GM12891 (cell line): ENCODE measurements at regions not wholly inside any gene's neighbourhood (a gene's known extent, or its start where the extent isn't known, plus 50 kb on each side); places are given as distances from the start of the nearest gene placed in this dataset.

Source experiments
- DNase-seq: peaks from one replicate; pipeline ENCODE4 v3.0.0; 2011; ENCODE audit warnings: low spot score; ENCODE audit not compliant: insufficient read length
- FAIRE-seq: peaks from 2 replicates; lab custom pipeline; 2011; peaks lifted over from hg19 to GRCh38; lab: Jason Lieb, UNC
- PAX5 ChIP-seq: IDR thresholded peaks from 2 replicates; pipeline ENCODE4 v1.6.1; 2011; ENCODE audit warnings: low read length, moderate library complexity, mild to moderate bottlenecking; ENCODE audit not compliant: insufficient read depth, severe bottlenecking
- POLR2A ChIP-seq: IDR thresholded peaks from 2 replicates; pipeline ENCODE4 v1.6.1; 2011; ENCODE audit warnings: low read depth, low read length, control low read depth
- POLR2AphosphoS5 ChIP-seq: IDR thresholded peaks from 2 replicates; pipeline ENCODE4 v1.6.1; 2011; ENCODE audit warnings: low read depth, low read length, control low read depth
- POU2F2 ChIP-seq: IDR thresholded peaks from 2 replicates; pipeline ENCODE4 v1.6.1; 2011; ENCODE audit warnings: low read depth, mild to moderate bottlenecking, control low read depth, low read length, moderate library complexity
- SPI1 ChIP-seq: IDR thresholded peaks from 2 replicates; pipeline ENCODE4 v1.6.1; 2011; ENCODE audit warnings: low read depth, low read length, control low read depth
- TAF1 ChIP-seq: IDR thresholded peaks from 2 replicates; pipeline ENCODE4 v1.6.1; 2011; ENCODE audit warnings: low read depth, low read length, control low read depth

DNA sequence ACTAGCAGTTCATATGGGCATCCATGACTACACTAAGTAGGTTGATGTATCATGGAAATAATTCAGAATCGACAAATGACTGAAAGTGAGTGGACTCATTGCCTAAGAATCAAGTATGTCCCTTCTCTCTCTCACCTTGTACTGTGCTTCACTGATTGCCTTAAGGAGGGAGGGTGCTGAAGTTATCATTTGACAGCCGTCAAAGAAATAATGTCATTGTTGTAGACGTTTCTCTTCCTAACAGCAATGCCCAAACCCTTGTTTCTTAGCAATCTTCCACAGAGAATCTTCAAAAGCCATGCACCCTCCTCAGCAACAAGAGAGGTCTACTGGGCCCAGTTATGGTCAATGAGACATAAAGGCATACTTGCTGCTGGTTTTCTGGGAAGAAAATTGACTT lies 785.0 kb downstream of the SUCLG1 start:
- no peak for DNase-seq
- TF ChIP-seq POLR2AphosphoS5, result no peak
- no peak for TF ChIP-seq SPI1
- TF ChIP-seq PAX5, result no peak
- TF ChIP-seq TAF1, result no peak
- TF ChIP-seq POU2F2, result no peak
- TF ChIP-seq POLR2A, result no peak
- no peak for FAIRE-seq

- TF ChIP-seq POU2F2, result no peak
- TF ChIP-seq POLR2A, result no peak
- TF ChIP-seq PAX5, result no peak
- no peak for TF ChIP-seq POLR2AphosphoS5
- no peak for TF ChIP-seq SPI1
- no peak for TF ChIP-seq TAF1
- no peak for DNase-seq
- FAIRE-seq, result no peak
These were observed 793.2 kb downstream of the SUCLG1 start for GRCh38 chr2:83665894-83666293.

- FAIRE-seq, result no peak
These were observed 793.9 kb downstream of the SUCLG1 start for GRCh38 chr2:83665154-83665553.

DNA sequence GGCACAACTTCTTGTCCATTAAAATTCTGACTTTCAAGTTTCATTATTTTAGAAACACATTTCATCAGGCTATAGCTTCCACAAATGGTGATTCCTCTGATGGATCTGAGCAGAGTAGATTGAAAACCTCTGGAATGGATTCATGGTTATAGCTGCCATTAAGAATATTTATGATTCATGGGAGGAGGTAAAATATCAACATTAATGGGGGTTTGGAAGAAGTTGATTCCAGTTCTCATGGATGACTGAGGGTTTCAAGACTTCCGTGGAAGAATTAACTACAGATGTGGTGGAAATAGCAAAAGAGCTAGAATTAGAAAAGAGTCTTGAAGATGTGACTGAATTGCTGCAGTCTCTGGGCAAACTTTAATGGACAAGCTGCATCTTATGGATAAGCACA lies 797.4 kb downstream of the SUCLG1 start:
- TF ChIP-seq POLR2A, result no peak
- no peak for TF ChIP-seq SPI1
- no peak for TF ChIP-seq PAX5
- no peak for TF ChIP-seq POU2F2
- TF ChIP-seq TAF1, result no peak
- TF ChIP-seq POLR2AphosphoS5, result no peak
- FAIRE-seq, result no peak
- no peak for DNase-seq

More at GRCh38 chr2:83665154-83665553, 793.9 kb downstream of the SUCLG1 start:
- DNase-seq, result no peak
- TF ChIP-seq SPI1 (no peak), POLR2A (no peak), POLR2AphosphoS5 (no peak), POU2F2 (no peak), TAF1 (no peak), PAX5 (no peak)

GRCh38 chr2:83654091-83654611 lies 804.9 kb downstream of the SUCLG1 start:
- TF ChIP-seq POU2F2 (no peak), POLR2A (no peak), PAX5 (no peak), POLR2AphosphoS5 (no peak), SPI1 (no peak), TAF1 (no peak)
- no peak for FAIRE-seq
- no peak for DNase-seq

DNA sequence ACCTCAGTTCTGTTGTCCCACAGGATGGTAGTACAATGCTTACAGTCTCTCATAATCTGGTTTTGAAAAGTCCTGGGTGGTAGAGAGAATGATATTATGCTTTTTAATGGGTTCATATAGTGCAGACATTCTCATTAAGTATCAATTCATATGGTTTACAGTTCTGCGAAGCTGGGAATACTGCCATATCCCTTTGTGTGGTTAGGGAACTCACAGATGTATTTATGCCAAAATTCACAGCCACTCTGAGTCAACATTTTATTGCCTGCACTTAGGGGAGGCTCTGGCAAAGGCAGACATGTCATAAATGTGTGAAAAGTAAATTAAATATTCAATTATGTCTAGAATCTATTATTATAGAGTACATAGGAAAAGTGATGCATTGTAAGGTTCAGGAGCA lies 808.2 kb downstream of the SUCLG1 start:
- DNase-seq, result no peak
- no peak for FAIRE-seq
- TF ChIP-seq POLR2A (no peak), POU2F2 (no peak), SPI1 (no peak), PAX5 (no peak), POLR2AphosphoS5 (no peak), TAF1 (no peak)

DNA sequence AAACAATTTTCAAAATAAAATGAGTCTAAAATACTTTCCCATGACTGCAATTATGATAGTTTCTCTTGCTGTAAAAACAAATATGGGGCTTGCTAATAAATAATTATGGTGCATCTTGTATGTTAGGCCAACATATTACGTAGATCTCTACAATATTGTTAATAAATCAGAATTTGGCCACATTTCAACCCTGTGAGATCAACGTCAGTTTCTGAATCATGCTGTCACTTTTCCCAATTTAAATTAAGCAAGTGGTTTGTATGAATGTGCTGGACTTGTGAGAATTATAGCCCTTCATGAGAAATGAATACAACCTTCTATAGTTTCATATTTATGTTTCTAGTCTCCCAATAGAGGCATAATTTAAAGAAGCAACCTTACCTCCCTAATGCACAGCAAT lies 808.9 kb downstream of the SUCLG1 start:
- FAIRE-seq (no peak), DNase-seq (no peak)
- TF ChIP-seq POLR2AphosphoS5 (no peak), POLR2A (no peak)

DNA sequence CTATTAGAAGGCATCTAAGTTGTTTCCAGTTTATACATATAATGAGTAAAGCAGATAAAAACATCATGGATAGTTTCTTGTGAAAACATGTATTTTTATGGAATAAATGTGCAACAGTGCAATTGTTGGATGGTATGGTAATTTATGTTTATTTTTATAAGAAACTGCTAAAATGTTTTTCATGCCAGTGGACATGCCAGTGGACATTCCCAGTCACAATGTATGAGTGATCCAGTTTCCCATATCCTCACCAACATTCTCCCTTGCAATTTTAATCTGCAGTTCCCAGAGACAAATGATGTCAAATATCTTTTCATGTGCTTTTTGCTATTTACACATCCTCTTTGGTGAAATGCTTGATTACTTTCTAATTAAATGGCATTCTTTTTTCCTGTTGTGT lies 818.6 kb downstream of the SUCLG1 start:
- no peak for FAIRE-seq

GRCh38 chr2:83633423-83633822 lies 825.7 kb downstream of the SUCLG1 start:
- TF ChIP-seq POLR2AphosphoS5 (no peak), TAF1 (no peak)
- DNase-seq (no peak), FAIRE-seq (no peak)

More for the DNA sequence above, 818.6 kb downstream of the SUCLG1 start:
- TF ChIP-seq POLR2A, result no peak
- no peak for TF ChIP-seq POLR2AphosphoS5
- no peak for TF ChIP-seq POU2F2
- no peak for TF ChIP-seq TAF1
- no peak for TF ChIP-seq PAX5
- TF ChIP-seq SPI1, result no peak
- DNase-seq, result no peak

DNA sequence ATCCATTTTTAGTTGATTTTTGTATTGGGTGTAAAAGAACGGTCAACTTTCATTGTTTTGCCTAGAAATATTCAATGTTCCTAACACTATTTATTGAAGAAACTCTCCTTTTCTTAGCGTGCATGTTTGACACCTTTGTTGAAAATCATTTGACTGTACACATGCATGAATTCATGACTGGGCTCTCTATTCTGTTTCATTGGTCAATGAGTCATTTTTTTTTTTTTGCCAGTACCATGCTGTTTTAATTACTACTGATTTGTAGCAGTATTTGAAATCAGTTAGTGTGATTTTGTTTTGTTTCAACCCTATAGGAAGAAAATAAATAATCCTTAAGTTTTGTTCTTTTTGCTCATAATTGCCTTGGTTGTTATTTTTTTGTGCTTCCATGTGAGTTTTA lies 828.7 kb downstream of the SUCLG1 start:
- DNase-seq (no peak), FAIRE-seq (no peak)
- no peak for TF ChIP-seq TAF1
- no peak for TF ChIP-seq POU2F2
- no peak for TF ChIP-seq POLR2A
- no peak for TF ChIP-seq POLR2AphosphoS5
- no peak for TF ChIP-seq SPI1
- no peak for TF ChIP-seq PAX5
